ENCODE measurements at regions not wholly inside any gene's neighbourhood (a gene's known extent, or its start where the extent isn't known, plus 50 kb on each side); places are given as distances from the start of the nearest gene placed in this dataset.

- peaks cover 16 to 23% of the 10 kb centered on the region in 2 experiments for H3K4me1 Mint-ChIP-seq
- Histone ChIP-seq H3K4ac (ENCODE audit: low read depth, low read length) (no peak overlapping the region), H2AK5ac (ENCODE audit: insufficient read length, low read length) (no peak overlapping the region), H3T11ph (ENCODE audit: low read length) (no peak overlapping the region), H2BK12ac (ENCODE audit: insufficient read length, low read depth, low read length) (no peak overlapping the region), H2BK15ac (ENCODE audit: low read depth, low read length) (no peak overlapping the region), H3K9me3 (ENCODE audit: control insufficient read depth, low read depth, low read length) (no peaks in the 10 kb centered on the region), H2BK5ac (ENCODE audit: insufficient read length, low read length) (no peak overlapping the region), H3K14ac (ENCODE audit: insufficient read depth, low read length) (no peak overlapping the region; the same call in 1 of the 2 replicates), H4K20me1 (ENCODE audit: control insufficient read depth, insufficient read depth, insufficient read length) (no peaks in the 10 kb centered on the region), H2AFZ (ENCODE audit: low read length) (no peak overlapping the region), H3K23me2 (ENCODE audit: insufficient read length, low read depth, low read length, poor library complexity, severe bottlenecking) (no peaks in the 10 kb centered on the region), H3K18ac (ENCODE audit: insufficient read length, low read depth, low read length) (no peak overlapping the region), H2BK120ac (ENCODE audit: low read depth, low read length, poor library complexity, severe bottlenecking) (no peak overlapping the region), H3K79me1 (ENCODE audit: insufficient read depth, low read depth, low read length, poor library complexity, severe bottlenecking) (no peaks in the 10 kb centered on the region), H3K4me2 (ENCODE audit: insufficient read depth, insufficient read length, low read length) (no peak overlapping the region), H3K27ac (ENCODE audit: insufficient read length, low read depth, low read length) (no peak overlapping the region), H3K23ac (ENCODE audit: insufficient read length, low read depth, low read length) (no peak overlapping the region), H3K4me1 (ENCODE audit: insufficient read depth, low read length) (no peaks in the 10 kb centered on the region; the same call in 1 of the 2 replicates), H3K79me2 (ENCODE audit: insufficient read depth, low read length) (no peaks in the 10 kb centered on the region), H3K27me3 (ENCODE audit: insufficient read depth, low read length) (no peaks in the 10 kb centered on the region), H3K9ac (ENCODE audit: extremely low read depth, insufficient read length, low read length) (no peak overlapping the region), H3K56ac (ENCODE audit: insufficient read length, low read depth, low read length) (no peak overlapping the region), H4K91ac (ENCODE audit: insufficient read length, low read depth, low read length) (no peak overlapping the region), H4K8ac (replicated peaks; ENCODE audit: insufficient read length, low read depth, low read length) (no peak overlapping the region), H4K5ac (ENCODE audit: insufficient read length, low read depth, low read length) (no peak overlapping the region), H2BK20ac (ENCODE audit: low read depth, low read length, poor library complexity, severe bottlenecking) (no peak overlapping the region)
- H3K27me3 Mint-ChIP-seq (ENCODE audit: low read depth): peaks cover 9% of the 10 kb centered on the region
- H3K9me3 Mint-ChIP-seq: peaks cover 7 to 14% of the 10 kb centered on the region in 2 experiments; a peak in 4 of 5 replicates
- no CpG with 5 or more reads among the region's 17 CpGs for WGBS (ENCODE audit: extremely low coverage, insufficient read length, low lambda C conversion rate)
- TF ChIP-seq, protein P1, sequence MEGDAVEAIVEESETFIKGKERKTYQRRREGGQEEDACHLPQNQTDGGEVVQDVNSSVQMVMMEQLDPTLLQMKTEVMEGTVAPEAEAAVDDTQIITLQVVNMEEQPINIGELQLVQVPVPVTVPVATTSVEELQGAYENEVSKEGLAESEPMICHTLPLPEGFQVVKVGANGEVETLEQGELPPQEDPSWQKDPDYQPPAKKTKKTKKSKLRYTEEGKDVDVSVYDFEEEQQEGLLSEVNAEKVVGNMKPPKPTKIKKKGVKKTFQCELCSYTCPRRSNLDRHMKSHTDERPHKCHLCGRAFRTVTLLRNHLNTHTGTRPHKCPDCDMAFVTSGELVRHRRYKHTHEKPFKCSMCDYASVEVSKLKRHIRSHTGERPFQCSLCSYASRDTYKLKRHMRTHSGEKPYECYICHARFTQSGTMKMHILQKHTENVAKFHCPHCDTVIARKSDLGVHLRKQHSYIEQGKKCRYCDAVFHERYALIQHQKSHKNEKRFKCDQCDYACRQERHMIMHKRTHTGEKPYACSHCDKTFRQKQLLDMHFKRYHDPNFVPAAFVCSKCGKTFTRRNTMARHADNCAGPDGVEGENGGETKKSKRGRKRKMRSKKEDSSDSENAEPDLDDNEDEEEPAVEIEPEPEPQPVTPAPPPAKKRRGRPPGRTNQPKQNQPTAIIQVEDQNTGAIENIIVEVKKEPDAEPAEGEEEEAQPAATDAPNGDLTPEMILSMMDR (conservative IDR thresholded peaks at IDR 0.05): no peak
- no peak for DNase-seq
- peak overlapping the region in 1 of 3 experiments; percentile 33; a peak in 2 of 7 replicates for H3K27ac Mint-ChIP-seq
- H3K4me3 Mint-ChIP-seq: no peak overlapping the region
- H3K36me3 Mint-ChIP-seq (ENCODE audit: insufficient read depth in 1 of 3, low read depth in 3 of 3): peaks cover 0 to 10% (median 10%) of the 10 kb centered on the region in 3 experiments
Observed at GRCh38 chr11:10387206-10388083, 67.6 kb upstream of the AMPD3 start.

Measured in H9 (cell line).